Activated T-cell treated with anti-CD3 and anti-CD28 coated beads, Interleukin-2, amount 50 U/mL, for 4 hours (primary cell): ENCODE measurements at regions not wholly inside any gene's neighbourhood (a gene's known extent, or its start where the extent isn't known, plus 50 kb on each side); places are given as distances from the start of the nearest gene placed in this dataset.

ENCODE experiments used
- ATAC-seq, 2 donors: fragments of 200-7000 bp; cut with Tn5 transposase; one replicate each; pipeline ENCODE4 v1.10.0; 2021
- DNase-seq: peaks from one replicate; pipeline ENCODE4 v3.0.0-alpha.2; 2020
- H3K27me3 Mint-ChIP-seq: one replicate; pipeline ENCODE4 v1.8.0; 2021; ENCODE audit warnings: low read depth, mixed read lengths
- H3K36me3 Mint-ChIP-seq: one replicate; pipeline ENCODE4 v1.8.0; 2022; ENCODE audit warnings: mixed read lengths; ENCODE audit not compliant: insufficient read depth
- H3K4me1 Mint-ChIP-seq: one replicate; pipeline ENCODE4 v1.8.0; 2021; ENCODE audit warnings: low read depth, mixed read lengths
- H3K4me3 Mint-ChIP-seq: one replicate; pipeline ENCODE4 v1.8.0; 2021; ENCODE audit warnings: mild to moderate bottlenecking, moderate library complexity, mixed read lengths
- H3K9me3 Mint-ChIP-seq: one replicate; pipeline ENCODE4 v1.8.0; 2021; ENCODE audit warnings: mixed read lengths

DNA sequence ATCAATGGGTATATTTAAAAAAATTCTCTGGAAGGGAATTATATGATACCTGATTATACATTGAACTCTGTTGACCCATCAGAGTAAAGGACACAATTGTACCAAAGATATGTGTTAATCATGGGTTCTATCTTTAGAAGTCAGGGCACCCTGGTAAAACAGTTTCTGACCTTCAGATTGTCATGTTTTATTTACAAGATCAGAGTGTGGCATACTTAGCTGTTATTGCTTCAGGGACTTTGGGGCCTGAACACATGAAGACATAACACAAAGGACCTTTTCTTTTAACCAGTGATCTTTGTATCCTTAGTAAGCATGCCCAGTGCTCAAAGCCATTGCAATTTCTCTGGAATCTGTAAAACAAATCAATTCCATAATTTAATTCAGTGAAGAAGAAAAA, 204.8 kb upstream of the RPS6KA3 start:
- no peak overlapping the region for H3K4me3 Mint-ChIP-seq
- H3K4me1 Mint-ChIP-seq: no peaks in the 10 kb centered on the region
- ATAC-seq (no peak), DNase-seq (no peak)
- H3K36me3 Mint-ChIP-seq: no peaks in the 10 kb centered on the region
- H3K27me3 Mint-ChIP-seq: no peaks in the 10 kb centered on the region
- H3K9me3 Mint-ChIP-seq: no peaks in the 10 kb centered on the region

DNA sequence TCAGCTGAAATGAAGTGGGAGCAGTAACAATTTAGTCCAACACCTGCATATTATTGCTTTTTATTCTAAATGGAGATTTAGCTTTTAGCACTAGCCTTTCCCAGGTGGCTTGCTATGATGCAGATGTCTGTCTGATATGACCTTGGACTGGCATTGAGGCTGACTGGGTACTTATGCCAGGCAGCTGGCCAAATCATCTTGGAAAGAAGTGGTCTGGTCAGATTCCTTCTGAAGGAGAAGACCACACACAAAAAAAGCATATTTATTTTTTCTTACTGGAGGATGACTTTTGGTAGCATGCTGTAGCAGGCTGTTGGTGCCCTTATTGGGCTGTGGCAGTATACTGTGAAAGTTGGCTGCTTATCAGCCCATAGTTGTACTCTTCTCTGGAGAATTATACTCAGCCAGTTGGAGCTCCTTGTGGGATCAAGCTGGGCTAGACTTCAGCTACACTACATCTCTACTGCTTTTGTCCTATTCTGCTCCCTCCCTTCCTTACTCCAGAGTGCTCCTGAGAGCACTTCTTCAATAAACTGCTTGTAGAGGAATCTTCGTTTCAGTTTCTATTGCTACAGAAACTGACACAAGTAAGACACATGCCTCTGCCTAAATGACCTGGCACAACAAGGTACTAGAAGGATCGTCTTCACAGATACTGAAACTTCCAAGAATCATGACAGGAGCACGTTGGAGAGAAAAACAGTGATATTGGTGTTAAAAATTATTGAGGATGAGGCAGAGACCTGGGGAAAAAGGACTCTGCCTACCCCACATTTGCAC, 196.8 kb upstream of the RPS6KA3 start:
- ATAC-seq: no peak
- no peak for DNase-seq
- Mint-ChIP-seq H3K4me3 (no peak overlapping the region), H3K36me3 (no peaks in the 10 kb centered on the region), H3K9me3 (peaks cover 4% of the 10 kb centered on the region), H3K4me1 (peaks cover 15% of the 10 kb centered on the region), H3K27me3 (no peaks in the 10 kb centered on the region)

DNA sequence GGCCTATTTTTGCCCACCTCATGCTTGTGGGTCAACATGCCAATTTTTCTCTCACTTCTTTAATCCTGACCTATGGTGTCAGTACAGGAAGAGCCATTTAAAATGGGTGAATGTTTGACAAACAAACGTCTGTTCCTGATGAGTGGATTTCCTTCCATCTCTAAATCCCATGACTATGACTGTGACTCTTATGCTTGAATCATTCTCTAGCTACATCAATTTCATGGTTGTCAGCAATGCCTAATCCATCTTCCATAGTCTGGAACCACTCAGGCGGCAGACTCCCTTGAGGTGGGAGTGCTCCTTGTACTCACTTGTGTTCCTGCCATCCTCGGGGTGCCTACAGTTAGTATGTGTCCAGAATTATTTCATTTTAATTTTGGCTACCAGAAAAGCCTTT, 194.9 kb upstream of the RPS6KA3 start:
- no peaks in the 10 kb centered on the region for H3K27me3 Mint-ChIP-seq
- peaks cover 4% of the 10 kb centered on the region for H3K9me3 Mint-ChIP-seq

DNA sequence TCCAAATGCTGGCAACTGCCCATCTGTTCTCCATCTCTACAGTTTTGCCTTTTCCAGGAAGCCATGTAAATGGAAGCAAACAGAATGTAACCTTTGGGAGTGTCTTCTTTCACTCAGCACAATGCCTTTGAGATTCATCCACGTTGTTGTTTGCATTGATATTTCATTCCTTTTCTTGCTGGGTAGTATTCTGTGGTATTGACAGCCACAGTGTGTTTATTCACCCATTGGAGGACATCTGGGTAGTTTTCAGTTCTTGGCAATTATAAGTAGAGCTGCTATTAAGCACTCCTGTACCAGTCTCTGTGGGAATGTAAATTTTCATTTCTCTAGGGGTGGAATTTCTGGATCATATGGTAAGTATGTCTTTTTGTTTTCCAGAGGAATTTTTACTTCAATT, 194.3 kb upstream of the RPS6KA3 start:
- Mint-ChIP-seq H3K9me3 (peaks cover 4% of the 10 kb centered on the region), H3K4me1 (peaks cover 16% of the 10 kb centered on the region)

More for the DNA sequence above, 194.9 kb upstream of the RPS6KA3 start:
- H3K36me3 Mint-ChIP-seq: no peaks in the 10 kb centered on the region
- DNase-seq (no peak), ATAC-seq (no peak)
- H3K4me3 Mint-ChIP-seq: no peak overlapping the region
- peaks cover 16% of the 10 kb centered on the region for H3K4me1 Mint-ChIP-seq

DNA sequence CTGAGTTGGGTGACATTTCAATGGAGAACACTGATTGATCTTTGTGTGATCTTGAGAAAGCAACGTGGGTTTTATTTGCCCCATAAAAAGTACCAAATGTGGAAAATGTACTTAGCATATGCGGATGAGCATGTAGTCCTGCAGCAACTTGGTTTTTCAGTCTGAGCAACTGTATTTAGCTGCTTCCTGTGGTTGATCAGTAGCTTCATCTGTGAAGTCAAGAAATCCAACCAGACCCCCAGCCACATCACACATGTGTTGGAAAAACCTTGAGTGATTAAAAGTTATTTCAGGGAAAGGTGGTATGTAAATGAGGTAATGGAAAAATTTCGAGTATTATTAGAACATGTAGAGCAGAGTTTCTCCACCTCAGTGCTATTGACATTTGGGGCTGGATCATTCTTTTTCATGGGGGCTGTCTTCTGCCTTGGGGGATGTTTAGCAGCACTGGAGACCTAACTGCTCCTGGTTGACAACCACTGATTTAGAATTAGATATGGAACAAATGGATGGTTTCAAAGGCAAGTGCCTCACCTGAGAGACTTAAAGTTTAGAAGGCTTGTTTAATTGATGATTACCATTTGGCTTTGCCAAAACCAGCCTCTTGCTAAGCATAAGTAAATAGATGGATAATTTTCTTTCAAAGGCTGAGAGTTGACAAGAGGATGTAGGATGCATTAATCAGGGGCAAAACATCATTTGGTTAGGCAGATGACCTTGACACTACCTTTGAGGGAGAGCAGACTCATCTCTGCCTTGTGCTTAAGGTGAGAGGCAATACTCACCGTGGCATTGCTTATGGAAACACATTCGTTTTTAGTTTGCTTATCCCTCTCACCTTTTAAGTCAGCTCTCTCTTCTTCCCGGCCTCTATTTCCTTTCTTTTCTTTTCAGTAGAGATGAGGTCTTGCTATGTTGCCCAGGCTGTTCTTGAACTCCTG, 193.0 kb upstream of the RPS6KA3 start:
- ATAC-seq (peak; percentile 46 to 54), DNase-seq (no peak)
- H3K4me1 Mint-ChIP-seq: peaks cover 22% of the 10 kb centered on the region
- no peaks in the 10 kb centered on the region for H3K27me3 Mint-ChIP-seq
- H3K9me3 Mint-ChIP-seq: no peaks in the 10 kb centered on the region
- H3K4me3 Mint-ChIP-seq: no peak overlapping the region
- no peaks in the 10 kb centered on the region for H3K36me3 Mint-ChIP-seq

More for the DNA sequence above, 194.3 kb upstream of the RPS6KA3 start:
- DNase-seq: no peak
- H3K4me3 Mint-ChIP-seq: no peak overlapping the region
- H3K36me3 Mint-ChIP-seq: no peaks in the 10 kb centered on the region
- ATAC-seq: no peak
- H3K27me3 Mint-ChIP-seq: no peaks in the 10 kb centered on the region

DNA sequence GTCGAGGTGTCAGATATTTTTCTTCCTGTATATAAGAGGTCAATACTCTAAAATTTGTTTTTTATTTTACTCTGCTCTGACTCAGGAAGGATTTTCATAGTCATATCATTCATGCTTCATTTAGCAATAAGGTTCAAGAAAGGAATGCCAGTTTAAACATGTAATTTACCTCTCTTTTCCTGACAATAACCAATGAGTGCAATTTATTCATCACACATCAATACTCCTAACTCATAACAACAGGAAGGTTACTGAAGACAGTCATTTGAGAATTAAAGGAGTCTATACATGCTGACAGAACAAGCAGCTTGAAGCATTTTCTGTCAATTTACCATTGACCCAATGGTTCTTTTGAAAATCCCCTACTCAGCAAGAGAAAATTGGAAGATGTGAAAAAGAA, 190.3 kb upstream of the RPS6KA3 start:
- Mint-ChIP-seq H3K36me3 (no peaks in the 10 kb centered on the region), H3K4me3 (no peak overlapping the region), H3K4me1 (peaks cover 39% of the 10 kb centered on the region), H3K9me3 (no peaks in the 10 kb centered on the region), H3K27me3 (no peaks in the 10 kb centered on the region)
- DNase-seq (no peak), ATAC-seq (no peak)

DNA sequence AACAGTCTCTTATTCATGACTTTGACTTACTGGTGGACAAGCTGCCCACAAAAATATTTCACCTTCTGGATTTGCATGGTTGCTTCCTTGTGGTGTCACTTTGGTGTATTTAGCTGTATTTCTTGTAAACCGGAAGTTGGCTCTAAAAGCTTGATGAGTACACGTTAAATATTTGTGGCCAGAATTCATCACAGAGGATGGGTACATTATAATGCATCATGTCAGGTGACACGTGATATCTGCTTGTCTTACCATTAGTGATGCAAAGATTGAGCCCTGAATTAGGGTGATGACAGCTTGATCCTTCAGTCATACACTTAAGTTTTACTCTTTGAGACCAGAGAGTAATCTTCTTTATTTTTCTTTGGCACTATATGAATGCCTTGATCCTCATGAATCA, 188.3 kb upstream of the RPS6KA3 start:
- H3K4me1 Mint-ChIP-seq: peaks cover 39% of the 10 kb centered on the region
- no peak overlapping the region for H3K4me3 Mint-ChIP-seq
- DNase-seq (no peak), ATAC-seq (no peak)
- no peaks in the 10 kb centered on the region for H3K27me3 Mint-ChIP-seq
- no peaks in the 10 kb centered on the region for H3K9me3 Mint-ChIP-seq
- H3K36me3 Mint-ChIP-seq: no peaks in the 10 kb centered on the region

DNA sequence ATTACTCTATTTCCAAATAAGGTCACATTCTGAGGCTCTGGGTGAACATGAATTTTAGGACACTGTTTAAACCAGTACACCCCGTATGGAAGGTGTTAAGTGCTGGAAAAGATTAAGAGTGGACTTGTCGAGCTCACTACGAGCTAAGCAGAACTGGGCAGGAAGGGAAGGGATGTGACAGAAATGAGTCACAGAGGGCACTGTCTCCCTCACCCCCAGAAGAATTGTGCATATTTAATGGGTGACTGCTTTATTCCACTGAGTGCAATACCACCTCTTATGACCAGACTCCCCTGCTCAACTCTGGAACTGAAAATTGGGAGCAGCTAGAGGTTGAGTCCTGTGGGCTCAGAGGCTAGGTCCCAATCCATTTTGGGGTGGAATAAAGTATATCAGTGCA, 187.4 kb upstream of the RPS6KA3 start:
- DNase-seq (no peak), ATAC-seq (peak; percentile 46 to 54)
- H3K4me3 Mint-ChIP-seq: no peak overlapping the region
- peaks cover 32% of the 10 kb centered on the region for H3K4me1 Mint-ChIP-seq
- H3K27me3 Mint-ChIP-seq: no peaks in the 10 kb centered on the region
- H3K36me3 Mint-ChIP-seq: no peaks in the 10 kb centered on the region
- H3K9me3 Mint-ChIP-seq: no peaks in the 10 kb centered on the region

DNA sequence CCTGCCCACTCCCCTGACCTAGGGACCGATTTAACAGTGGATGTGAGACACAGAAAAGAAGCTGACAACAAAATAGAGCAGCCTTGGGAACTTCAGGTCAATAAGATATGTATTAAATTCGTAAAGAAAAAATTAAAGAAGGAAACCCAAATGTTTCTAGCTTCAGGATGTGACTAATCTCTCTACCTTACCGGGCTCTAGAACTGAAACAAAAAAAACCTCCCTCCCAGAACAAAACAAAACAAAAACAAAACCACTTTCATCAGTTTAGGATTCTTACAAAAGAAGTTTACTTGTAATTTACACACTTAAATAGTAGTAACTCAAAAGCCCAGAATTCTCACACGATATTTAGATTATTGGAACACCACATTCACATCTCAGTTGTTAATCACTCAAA, 185.8 kb upstream of the RPS6KA3 start:
- no peak for DNase-seq
- no peak for ATAC-seq
- Mint-ChIP-seq H3K4me1 (peaks cover 29% of the 10 kb centered on the region), H3K36me3 (no peaks in the 10 kb centered on the region), H3K9me3 (no peaks in the 10 kb centered on the region), H3K4me3 (peak overlapping the region; percentile 48), H3K27me3 (no peaks in the 10 kb centered on the region)

DNA sequence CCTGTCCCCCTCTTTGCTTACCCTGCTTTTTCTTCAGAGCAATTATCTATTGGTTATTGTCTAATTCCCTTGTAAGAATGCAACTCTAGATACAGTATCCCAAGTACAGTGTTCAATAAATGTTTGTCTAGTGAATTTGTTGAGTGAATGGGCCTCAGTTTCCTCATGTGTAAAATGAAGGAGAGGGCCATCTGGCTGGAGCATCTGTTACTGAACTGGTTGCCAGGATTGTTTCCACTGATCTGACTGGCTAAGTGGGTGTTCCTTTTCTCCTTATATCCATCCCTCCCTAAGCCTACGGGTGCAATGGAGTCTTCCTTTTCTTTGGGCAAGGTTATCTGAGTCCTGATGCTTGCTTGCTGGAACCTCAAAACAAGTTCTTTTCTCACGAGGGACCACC, 185.2 kb upstream of the RPS6KA3 start:
- no peaks in the 10 kb centered on the region for H3K27me3 Mint-ChIP-seq
- no peaks in the 10 kb centered on the region for H3K9me3 Mint-ChIP-seq
- no peak overlapping the region for H3K4me3 Mint-ChIP-seq
- H3K4me1 Mint-ChIP-seq: peaks cover 29% of the 10 kb centered on the region
- ATAC-seq (no peak), DNase-seq (no peak)
- no peaks in the 10 kb centered on the region for H3K36me3 Mint-ChIP-seq

DNA sequence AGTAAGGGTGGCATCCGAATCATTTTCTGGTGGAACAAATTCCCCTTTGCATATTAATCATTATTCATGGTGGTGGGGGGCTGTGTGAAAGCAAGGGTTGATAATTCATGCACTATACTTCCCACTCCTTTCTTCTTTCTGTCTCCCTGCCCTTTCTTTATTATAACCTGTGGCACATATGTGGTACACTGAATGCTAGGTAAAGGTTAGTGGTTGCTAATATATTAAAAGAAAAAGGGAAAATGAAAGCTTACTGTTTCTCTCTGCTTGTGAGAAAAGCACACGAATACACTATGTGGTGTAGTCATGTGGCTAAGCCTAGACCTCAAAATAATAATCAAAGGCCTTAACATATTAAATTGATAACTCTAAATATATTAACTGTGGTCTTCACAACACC, 178.4 kb upstream of the RPS6KA3 start:
- Mint-ChIP-seq H3K4me3 (no peak overlapping the region), H3K27me3 (no peaks in the 10 kb centered on the region), H3K9me3 (no peaks in the 10 kb centered on the region), H3K36me3 (no peaks in the 10 kb centered on the region), H3K4me1 (peaks cover 44% of the 10 kb centered on the region)
- DNase-seq (no peak), ATAC-seq (peak; percentile 30 to 41)

DNA sequence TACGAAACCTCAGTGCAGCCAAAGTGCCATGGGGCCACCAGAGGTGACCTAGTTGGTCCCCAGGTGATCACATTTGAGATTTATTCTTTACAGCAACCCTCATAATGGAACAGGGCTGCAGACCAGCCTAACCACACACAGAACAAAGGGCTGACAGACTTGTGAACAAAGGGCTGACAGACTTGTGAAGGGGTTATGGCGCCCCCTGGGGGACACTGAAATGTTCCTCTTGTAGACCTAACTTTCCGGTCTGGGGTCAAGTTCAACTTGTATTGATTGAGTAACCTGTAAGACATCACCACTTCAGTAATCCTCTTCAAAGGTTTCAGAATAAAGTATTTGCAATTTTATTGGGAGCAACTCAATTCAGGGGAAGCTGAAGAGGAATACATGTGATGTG, 175.9 kb upstream of the RPS6KA3 start:
- Mint-ChIP-seq H3K4me1 (peaks cover 53% of the 10 kb centered on the region), H3K27me3 (no peaks in the 10 kb centered on the region), H3K9me3 (no peaks in the 10 kb centered on the region), H3K4me3 (no peak overlapping the region), H3K36me3 (no peaks in the 10 kb centered on the region)
- DNase-seq: peak; percentile 84
- peak; percentile 55 to 72 for ATAC-seq

DNA sequence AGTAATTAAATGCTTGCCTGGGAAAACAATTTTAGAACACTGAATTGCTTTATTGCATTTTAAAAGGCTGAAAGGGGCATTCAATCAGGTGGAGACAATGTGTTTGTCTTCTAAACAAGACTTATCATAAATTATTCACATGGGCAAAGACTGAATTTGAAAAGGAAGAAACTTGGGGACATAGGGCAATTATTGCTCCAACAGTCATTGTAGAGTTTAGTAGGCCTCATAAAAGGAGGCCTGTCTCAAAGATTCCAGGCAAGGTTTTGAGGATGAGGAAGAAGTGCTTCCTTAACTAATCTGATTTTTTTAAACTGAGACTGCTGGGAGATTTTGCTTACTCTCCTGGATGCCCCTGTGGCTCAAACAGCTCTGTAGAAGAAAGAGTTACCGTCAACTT, 174.4 kb upstream of the RPS6KA3 start:
- ATAC-seq (no peak), DNase-seq (no peak)
- H3K4me1 Mint-ChIP-seq: peaks cover 59% of the 10 kb centered on the region
- no peaks in the 10 kb centered on the region for H3K36me3 Mint-ChIP-seq
- no peaks in the 10 kb centered on the region for H3K27me3 Mint-ChIP-seq
- no peaks in the 10 kb centered on the region for H3K9me3 Mint-ChIP-seq
- no peak overlapping the region for H3K4me3 Mint-ChIP-seq

DNA sequence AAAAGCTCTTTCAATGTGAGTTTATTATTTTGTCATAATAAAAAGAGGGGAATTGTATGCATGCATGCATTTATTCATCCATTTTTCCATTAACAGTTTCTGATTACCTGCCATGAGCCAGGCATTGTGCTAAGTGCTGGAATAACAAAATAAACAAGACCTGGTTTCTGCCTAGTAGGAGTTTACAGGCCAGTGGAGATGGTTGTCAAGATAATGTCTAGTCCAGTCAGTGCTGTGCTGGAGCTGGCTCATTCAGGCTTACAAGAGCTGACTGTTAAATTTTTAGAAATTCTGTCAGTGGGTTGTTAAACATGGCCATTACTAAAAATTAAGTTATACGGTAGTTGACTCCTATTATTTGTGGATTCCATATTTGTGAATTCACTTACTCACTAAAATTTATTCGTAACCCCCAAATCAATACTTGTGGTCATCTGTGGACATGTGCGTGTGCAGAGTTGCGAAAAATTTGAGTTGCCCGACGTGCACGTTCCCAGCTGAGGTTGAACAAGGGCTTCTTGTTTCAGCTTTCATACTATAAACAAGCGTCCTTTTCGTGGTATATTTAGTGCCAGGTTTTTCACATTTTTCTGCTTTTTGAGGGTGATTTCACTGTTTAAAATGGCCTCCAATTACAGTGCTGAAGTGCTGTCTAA, 172.3 kb upstream of the RPS6KA3 start:
- H3K36me3 Mint-ChIP-seq: no peaks in the 10 kb centered on the region
- peaks cover 52% of the 10 kb centered on the region for H3K4me1 Mint-ChIP-seq
- H3K27me3 Mint-ChIP-seq: no peaks in the 10 kb centered on the region
- H3K4me3 Mint-ChIP-seq: no peak overlapping the region
- H3K9me3 Mint-ChIP-seq: no peaks in the 10 kb centered on the region
- ATAC-seq (no peak), DNase-seq (no peak)
